NCI-H146 treated with DMSO at 0.1 percent for 48 hours (cell line): ENCODE measurements at regions not wholly inside any gene's neighbourhood (a gene's known extent, or its start where the extent isn't known, plus 50 kb on each side); places are given as distances from the start of the nearest gene placed in this dataset.

ENCODE experiments used
- DNase-seq: peaks from one replicate; lab custom pipeline; 2025; ENCODE audit not compliant: unreplicated experiment; lab: John Stamatoyannopoulos, UW

- DNase-seq: no peak
Observed at GRCh38 chr13:111472559-111473460, 152.4 kb downstream of the TEX29 start.

DNA sequence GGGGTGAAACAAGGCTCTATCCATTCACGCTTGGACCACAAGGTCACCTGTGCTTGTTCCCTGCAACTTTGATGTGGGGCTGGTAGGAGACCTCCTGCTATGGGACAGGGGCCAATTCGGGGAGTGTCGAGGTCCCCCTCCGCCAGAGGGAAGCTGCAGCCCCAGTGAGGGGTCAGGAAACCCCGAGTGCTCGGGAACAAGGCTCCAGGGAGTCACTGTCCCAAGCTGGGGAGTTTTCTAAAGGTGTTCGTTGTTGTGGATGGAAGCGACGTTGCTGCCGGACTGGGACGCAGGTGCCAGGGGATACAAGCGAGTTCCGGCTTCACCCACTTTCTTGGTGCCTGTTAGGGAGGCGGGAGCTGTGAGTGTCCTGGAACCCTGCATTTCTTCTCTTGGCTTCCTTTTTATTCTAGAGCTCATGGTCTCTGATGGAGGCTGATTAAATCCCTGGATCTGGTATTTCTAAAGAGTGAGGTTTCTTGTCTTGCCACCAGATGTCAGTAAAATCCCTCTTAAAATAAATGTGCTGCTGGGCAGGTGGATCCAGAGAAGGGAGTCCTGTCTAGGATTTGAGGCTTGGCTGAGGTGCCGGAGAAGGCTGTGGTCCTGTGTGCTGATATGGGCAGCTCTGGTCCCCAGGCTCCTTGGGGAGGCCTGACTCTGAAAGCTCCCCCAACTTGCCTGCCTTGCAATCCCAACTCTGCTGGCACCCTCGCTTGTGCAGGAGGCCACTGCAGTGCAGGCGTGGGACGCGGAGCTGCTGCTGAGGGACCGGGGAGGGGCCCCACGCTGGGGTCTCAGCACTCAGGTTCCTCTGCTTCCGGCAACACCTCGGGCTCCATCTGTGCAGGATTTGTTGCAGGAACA is 153.9 kb downstream of the TEX29 start:
- DNase-seq: peak; percentile 81

GRCh38 chr13:111475488-111475887 is 155.0 kb downstream of the TEX29 start:
- no peak for DNase-seq

DNA sequence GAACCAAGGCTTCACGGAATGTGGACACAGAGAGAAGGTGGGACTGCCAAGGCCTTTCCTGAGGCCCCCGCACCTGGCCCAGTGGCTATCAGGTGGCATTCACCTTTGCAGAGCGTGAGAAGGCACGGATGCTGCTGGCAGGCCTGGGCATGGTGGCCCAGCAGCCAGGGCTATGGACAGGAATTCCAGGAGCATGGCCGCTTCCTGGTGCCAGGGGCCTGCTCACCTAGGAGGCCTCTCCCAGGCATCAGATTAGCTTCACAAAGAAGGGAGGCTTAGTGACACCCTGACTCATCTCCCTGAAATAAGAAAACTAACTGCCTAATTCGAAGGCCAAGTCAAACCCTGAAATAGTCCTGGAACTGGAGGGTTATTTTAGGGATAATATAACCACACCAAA is 155.8 kb downstream of the TEX29 start:
- DNase-seq: no peak

DNA sequence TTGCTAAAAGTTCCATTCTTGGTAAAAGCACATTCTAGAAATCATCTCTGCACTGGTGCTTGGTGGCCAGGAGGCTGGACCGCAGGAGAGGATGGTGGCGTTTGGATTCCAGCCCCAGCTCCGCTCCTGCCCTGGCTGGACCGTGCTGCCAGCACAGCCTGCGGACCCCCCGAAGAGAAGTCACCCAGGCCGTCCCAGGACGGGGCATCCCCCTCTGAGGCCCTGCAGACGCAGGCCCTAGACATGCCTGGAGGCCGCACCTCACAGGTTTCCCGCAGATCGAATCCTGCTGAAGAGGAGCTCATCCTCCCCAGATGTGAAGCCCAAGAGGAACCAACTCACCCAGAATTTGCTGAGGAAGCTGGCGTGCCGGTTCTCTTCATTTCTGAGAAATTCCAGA is 159.0 kb downstream of the TEX29 start:
- DNase-seq: no peak

DNA sequence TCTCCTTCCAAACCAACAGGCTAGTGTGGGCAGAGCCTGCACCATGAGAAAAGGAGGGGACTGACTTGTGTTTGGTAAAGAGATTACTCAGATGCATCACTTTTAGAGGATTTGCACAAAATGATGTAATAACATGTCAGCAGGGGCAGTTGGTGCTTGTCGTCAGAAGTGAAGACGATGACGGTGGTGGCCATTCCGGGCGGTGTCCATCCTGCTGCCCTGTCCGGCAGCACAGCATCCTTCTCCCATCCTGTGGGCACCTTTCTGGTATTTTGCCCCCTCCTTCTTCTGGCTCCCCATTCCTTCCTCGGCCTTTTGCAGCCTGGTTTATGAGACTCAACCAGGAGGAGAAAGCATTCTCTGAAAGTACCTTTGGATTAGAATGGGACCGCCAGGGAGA is 160.1 kb downstream of the TEX29 start:
- no peak for DNase-seq

DNA sequence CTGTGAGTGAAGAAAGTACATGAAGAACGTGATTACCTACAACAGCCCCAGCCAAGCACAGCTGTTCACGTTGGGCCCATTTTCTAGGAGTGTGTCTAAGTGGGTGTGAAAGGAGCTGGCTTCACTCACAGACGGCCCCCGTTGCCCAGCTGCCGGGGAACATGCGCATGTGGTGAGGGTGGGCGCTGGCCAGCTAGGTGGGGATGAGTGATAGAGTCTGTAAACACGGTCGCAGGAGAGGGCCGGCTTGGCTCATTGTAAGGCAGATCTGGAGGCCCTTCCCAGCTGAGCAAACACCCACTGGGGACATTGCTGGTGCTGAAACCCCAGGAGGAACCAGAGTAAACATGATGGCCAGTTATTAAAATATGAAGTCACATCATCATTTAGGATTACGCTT is 160.5 kb downstream of the TEX29 start:
- peak; percentile 99 for DNase-seq

DNA sequence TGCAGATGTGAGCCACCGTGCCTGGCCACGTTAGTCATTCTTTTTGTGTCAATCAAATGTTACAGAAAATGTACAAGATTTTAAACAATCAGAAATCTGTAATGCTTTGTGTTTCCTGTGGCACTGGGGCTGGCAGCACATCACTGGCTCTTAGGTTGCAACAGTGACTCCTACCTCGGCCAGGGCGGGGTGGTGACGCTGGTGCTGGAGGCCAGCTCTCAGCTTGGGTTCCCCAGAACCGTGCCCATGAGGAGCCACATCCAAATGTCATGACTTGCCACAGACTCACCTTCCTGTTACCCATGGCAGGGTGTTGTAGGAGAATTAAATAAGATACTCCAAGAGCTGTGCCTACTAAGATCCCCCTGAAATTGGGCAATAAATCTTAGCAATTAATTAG is 161.7 kb downstream of the TEX29 start:
- DNase-seq: no peak

DNA sequence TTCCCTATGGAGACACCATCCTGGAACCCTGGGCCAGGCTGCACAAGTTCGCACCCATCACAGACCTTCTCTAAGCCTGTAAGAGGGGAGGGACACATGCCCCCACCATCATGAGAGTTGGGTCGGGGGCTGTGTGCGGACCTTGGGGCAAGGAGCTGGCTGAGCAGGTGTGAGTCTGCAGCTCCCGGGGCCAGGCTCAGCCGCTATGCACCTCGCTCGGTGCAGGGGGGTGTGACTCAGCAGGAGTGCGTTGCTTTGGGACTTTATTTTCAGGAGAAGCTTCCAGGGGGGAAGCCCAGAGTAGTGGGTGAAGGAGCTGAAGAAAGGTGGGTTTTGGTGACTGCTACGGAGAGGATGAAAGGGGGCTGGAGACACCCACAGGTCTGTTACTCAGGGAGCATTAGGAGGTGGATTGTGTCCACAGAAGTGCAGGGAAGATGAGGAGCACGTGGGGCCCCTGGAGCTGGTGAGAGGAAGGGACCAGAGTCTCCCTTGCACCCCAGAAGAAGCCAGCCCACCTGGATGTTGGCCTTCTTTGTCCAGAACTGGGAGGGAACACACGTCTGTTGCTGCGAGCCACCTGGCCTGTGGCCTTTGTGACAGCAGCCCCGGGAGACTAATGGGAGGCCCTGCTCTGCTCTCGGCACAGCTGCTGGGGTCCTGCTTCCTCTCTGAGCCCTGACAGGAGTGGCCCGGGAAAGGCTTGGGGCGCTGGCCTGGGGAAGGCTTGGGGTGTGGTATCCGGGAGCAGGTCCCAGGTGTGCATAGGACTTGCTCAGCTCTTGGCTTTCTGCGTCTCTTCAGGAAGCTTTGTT is 162.6 kb downstream of the TEX29 start:
- DNase-seq: peak; percentile 43

- no peak for DNase-seq
Observed at GRCh38 chr13:111483621-111483987, 163.2 kb downstream of the TEX29 start.

DNA sequence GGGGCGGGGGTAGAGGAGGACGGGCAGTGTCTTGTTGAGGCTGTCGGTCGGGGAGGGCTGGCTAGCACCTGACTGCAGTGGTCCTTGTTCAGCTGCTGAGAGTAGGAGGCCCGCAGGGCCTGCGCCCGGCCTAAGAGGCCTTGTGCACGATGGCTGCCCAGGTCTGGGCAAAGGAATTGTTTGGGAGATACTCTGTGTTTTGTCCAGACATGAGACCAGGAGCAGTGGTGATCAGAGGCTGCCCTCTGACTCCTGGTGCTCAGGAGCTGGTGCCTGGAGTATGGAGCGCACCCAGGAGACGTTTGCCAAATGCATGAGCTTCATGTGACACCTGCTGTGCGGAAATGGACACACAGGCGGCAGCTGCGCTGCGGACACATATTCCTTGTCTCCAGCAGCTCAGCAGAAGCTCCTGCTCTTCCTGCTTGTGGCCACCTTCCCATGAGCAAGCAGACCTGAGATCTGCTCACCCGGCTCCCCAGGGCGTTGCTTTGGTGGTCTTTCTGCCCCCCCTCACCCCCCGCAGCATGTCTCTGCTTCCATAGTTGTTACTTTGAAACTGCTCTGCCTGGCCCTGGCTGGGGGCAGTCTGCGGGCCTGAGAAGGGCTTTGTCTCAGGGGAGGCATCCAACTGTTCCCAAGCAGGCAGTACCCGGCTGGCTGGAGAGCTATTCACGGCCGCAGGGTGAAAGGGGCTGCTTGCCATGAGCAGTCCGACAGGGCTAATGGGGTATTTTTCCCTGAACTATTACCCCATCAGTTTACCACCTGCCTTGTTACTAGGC is 163.9 kb downstream of the TEX29 start:
- peak; percentile 92 for DNase-seq

DNA sequence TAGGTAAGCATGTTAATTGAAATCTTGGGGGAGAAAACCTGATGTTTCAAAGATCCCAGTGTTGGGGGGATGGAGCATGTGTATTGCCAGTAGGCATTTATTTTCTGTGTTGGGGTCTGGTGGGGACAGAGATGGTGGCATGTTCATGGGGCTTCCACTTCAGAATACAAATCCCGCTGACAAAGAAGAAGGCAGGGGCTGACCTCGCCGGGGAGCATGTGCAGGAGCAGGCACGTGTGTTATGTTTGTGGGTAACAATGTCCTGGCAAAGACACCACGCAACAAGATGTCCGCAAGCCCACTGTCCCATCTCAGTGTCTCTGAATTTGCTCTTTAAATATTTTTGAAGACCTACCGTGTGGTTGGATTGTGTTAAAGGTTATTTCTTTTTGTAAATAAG is 164.5 kb downstream of the TEX29 start:
- no peak for DNase-seq

GRCh38 chr13:111485491-111486250 is 165.2 kb downstream of the TEX29 start:
- DNase-seq: no peak

- no peak for DNase-seq
Observed at GRCh38 chr13:111486331-111486730, 165.9 kb downstream of the TEX29 start.

DNA sequence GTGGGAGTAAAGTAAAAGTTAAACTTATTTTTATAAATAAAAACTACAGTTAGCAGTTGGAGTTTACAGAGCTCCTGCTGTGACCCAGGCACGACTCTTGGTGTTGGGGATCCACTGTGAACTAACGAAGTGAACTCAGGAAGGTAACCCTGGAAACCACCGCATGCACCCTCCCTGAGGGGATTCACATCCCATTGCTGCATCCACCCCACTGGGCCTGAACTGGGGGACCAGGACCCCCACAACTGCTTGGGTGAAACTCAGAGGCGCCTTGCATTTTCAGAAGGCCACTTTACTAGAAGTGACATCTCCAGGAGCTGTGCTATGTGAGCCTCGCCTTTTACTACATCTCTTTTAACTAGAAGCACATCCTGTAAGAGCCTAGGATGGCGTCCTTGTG is 166.4 kb downstream of the TEX29 start:
- no peak for DNase-seq

- DNase-seq: no peak
Observed at GRCh38 chr13:111488486-111489132, 168.2 kb downstream of the TEX29 start.

- DNase-seq: no peak
Observed at GRCh38 chr13:111489301-111489700, 168.9 kb downstream of the TEX29 start.

DNA sequence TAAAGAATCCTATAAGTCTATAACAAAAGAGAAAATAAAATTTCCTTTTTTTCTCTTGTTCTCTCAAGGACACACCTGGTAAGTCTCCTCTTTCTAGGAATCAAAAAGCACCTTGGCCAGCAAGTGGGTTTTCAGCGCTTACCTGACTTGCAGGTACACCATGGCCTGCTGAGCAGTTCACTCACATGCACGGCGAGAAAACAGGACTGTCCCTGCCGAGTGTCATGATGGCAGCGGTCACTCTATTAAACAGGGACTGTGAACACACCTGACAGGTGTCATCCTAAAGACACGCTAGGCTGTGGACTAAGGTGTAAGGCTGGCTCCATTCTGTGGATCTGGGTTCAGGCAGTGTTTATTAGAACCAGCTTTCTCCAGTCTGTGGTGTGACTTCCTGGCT is 170.2 kb downstream of the TEX29 start:
- no peak for DNase-seq

DNA sequence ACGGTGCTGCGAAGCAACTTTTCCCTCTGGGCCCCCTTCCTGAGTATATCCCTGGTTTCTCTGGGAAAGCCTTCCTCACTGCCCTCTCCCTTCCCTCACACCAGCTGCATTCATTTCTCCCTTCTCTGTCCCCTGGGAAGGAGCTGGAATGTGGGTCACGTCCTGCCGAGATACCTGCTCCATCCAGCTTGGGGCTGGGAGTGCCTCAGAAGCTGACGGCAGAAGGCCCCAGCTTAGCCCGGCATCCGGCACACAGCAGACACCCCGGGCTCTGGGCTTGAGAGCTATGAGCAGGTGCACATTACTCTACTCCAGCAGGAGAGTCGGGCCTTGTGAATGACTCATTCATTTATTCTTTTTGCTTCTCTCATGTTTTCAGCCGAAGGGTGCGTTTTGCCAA is 170.6 kb downstream of the TEX29 start:
- no peak for DNase-seq
